GM21619 (cell line): ENCODE measurements at regions not wholly inside any gene's neighbourhood (a gene's known extent, or its start where the extent isn't known, plus 50 kb on each side); places are given as distances from the start of the nearest gene placed in this dataset.
"Not testable (repeated sequence)": the region's sequence is repeated elsewhere in the genome, so short reads cannot be mapped to it uniquely, and the experiment has no call there.

Source experiments
- ATAC-seq: cut with Tn5 transposase; IDR thresholded peaks from one replicate; pipeline ENCODE4 v1.9.1; 2021; ENCODE audit not compliant: unreplicated experiment

- no peak for ATAC-seq
These were observed 720.4 kb downstream of the RERGL start for GRCh38 chr12:17369556-17369955.

GRCh38 chr12:17361224-17361623 lies 728.8 kb downstream of the RERGL start:
- no peak for ATAC-seq

GRCh38 chr12:17358835-17359234 lies 731.2 kb downstream of the RERGL start:
- no peak for ATAC-seq

GRCh38 chr12:17357396-17357795 lies 732.6 kb downstream of the RERGL start:
- ATAC-seq: no peak

- no peak for ATAC-seq
These were observed 737.8 kb downstream of the RERGL start for GRCh38 chr12:17352164-17352563.

- ATAC-seq: no peak
These were observed 741.7 kb downstream of the RERGL start for GRCh38 chr12:17348311-17348710.

- no peak for ATAC-seq
These were observed 738.7 kb upstream of the LMO3 start for GRCh38 chr12:17344649-17345048.

GRCh38 chr12:17342381-17342961 lies 736.5 kb upstream of the LMO3 start:
- ATAC-seq: no peak

- ATAC-seq: no peak
These were observed 729.5 kb upstream of the LMO3 start for GRCh38 chr12:17335487-17335886.

- no peak for ATAC-seq
These were observed 728.8 kb upstream of the LMO3 start for GRCh38 chr12:17334784-17335183.

GRCh38 chr12:17333287-17333686 lies 727.3 kb upstream of the LMO3 start:
- ATAC-seq: no peak

GRCh38 chr12:17326649-17327048 lies 720.7 kb upstream of the LMO3 start:
- no peak for ATAC-seq

- ATAC-seq: no peak
These were observed 716.1 kb upstream of the LMO3 start for GRCh38 chr12:17322090-17322489.

GRCh38 chr12:17304503-17305347 lies 698.8 kb upstream of the LMO3 start:
- ATAC-seq: no peak

- no peak for ATAC-seq
These were observed 696.0 kb upstream of the LMO3 start for GRCh38 chr12:17302001-17302400.

GRCh38 chr12:17301544-17301943 lies 695.6 kb upstream of the LMO3 start:
- no peak for ATAC-seq

- ATAC-seq: no peak
These were observed 690.9 kb upstream of the LMO3 start for GRCh38 chr12:17296882-17297281.

- ATAC-seq: no peak
These were observed 680.9 kb upstream of the LMO3 start for GRCh38 chr12:17286874-17287273.

- no peak for ATAC-seq
These were observed 678.9 kb upstream of the LMO3 start for GRCh38 chr12:17284873-17285272.

- ATAC-seq: no peak
These were observed 677.6 kb upstream of the LMO3 start for GRCh38 chr12:17283563-17283962.

GRCh38 chr12:17282169-17282568 lies 676.2 kb upstream of the LMO3 start:
- ATAC-seq: not testable (repeated sequence)

GRCh38 chr12:17278946-17279345 lies 673.0 kb upstream of the LMO3 start:
- no peak for ATAC-seq

GRCh38 chr12:17276196-17276595 lies 670.2 kb upstream of the LMO3 start:
- ATAC-seq: no peak
